ENCODE measurements at regions not wholly inside any gene's neighbourhood (a gene's known extent, or its start where the extent isn't known, plus 50 kb on each side); places are given as distances from the start of the nearest gene placed in this dataset.

GRCh38 chr9:108070861-108071260 is 581.3 kb upstream of the KLF4 start:
- TF ChIP-seq CTCF (conservative IDR thresholded peaks at IDR 0.05; ENCODE audit: low read depth, low read length) (no peak), EZH2 (IDR thresholded peaks at IDR 0.05; ENCODE audit: low read length, unreplicated experiment) (no peak), EZH2phosphoT487 (IDR thresholded peaks at IDR 0.05; ENCODE audit: borderline replicate concordance, low read length) (no peak)
